Loucy (cell line): ENCODE measurements at regions not wholly inside any gene's neighbourhood (a gene's known extent, or its start where the extent isn't known, plus 50 kb on each side); places are given as distances from the start of the nearest gene placed in this dataset.

ENCODE experiments used
- H2AFZ ChIP-seq: fragments of 200-600 bp; sonication (generic); 2 replicates; pipeline ENCODE4 v1.6.0; 2016; ENCODE audit warnings: antibody characterized with exemption, mild to moderate bottlenecking, low read length, moderate library complexity
- H3F3A ChIP-seq: fragments of 200-600 bp; 2 replicates; pipeline ENCODE4 v1.6.0; 2016; ENCODE audit warnings: antibody characterized with exemption, low read depth, mild to moderate bottlenecking
- H3K27me3 ChIP-seq: fragments of 200-600 bp; sonication (generic); 2 replicates; pipeline ENCODE4 v1.6.1; 2014; ENCODE audit warnings: low read length, mild to moderate bottlenecking; ENCODE audit not compliant: insufficient read depth, poor library complexity, severe bottlenecking
- H3K36me3 ChIP-seq: fragments of 200-600 bp; sonication (generic); 2 replicates; pipeline ENCODE4 v1.6.1; 2016; ENCODE audit warnings: low read length; ENCODE audit not compliant: insufficient read depth
- H3K4me1 ChIP-seq: fragments of 200-600 bp; sonication (generic); 2 replicates; pipeline ENCODE4 v1.5.1; 2014; ENCODE audit warnings: low read length, mild to moderate bottlenecking; ENCODE audit not compliant: insufficient read depth, poor library complexity, severe bottlenecking
- H3K4me2 ChIP-seq: fragments of 200-600 bp; sonication (generic); 2 replicates; pipeline ENCODE4 v1.6.0; 2014; ENCODE audit warnings: antibody characterized with exemption, low read length, low read depth, mild to moderate bottlenecking; ENCODE audit not compliant: poor library complexity, severe bottlenecking
- H3K4me3 ChIP-seq: fragments of 200-600 bp; sonication (generic); 2 replicates; pipeline ENCODE4 v1.5.1; 2014; ENCODE audit warnings: low read length, mild to moderate bottlenecking, mixed read lengths; ENCODE audit not compliant: poor library complexity, severe bottlenecking
- H3K79me2 ChIP-seq: fragments of 200-600 bp; sonication (generic); 2 replicates; pipeline ENCODE4 v1.6.1; 2014; ENCODE audit warnings: low read length; ENCODE audit not compliant: insufficient read depth
- H3K9ac ChIP-seq: fragments of 200-600 bp; sonication (generic); 2 replicates; pipeline ENCODE4 v1.6.0; 2014; ENCODE audit warnings: mild to moderate bottlenecking, low read depth, low read length, moderate library complexity; ENCODE audit not compliant: poor library complexity, severe bottlenecking
- H3K9me2 ChIP-seq: fragments of 200-600 bp; sonication (generic); replicated peaks from 2 replicates; pipeline ENCODE4 v1.6.1; 2016; ENCODE audit warnings: low read depth, low read length, mixed read lengths
- H3K9me3 ChIP-seq: fragments of 200-600 bp; sonication (generic); 2 replicates; pipeline ENCODE4 v1.6.1; 2014; ENCODE audit warnings: mild to moderate bottlenecking, antibody characterized with exemption, low read length, low read depth; ENCODE audit not compliant: insufficient read depth
- H4K20me1 ChIP-seq: fragments of 200-600 bp; sonication (generic); 2 replicates; pipeline ENCODE4 v1.6.0; 2014; ENCODE audit warnings: antibody characterized with exemption, low read length, mild to moderate bottlenecking; ENCODE audit not compliant: insufficient read depth, poor library complexity, severe bottlenecking
- EZH2phosphoT487 ChIP-seq: fragments of 200-600 bp; IDR thresholded peaks from 2 replicates; pipeline ENCODE4 v1.6.1; 2018; ENCODE audit warnings: antibody characterized with exemption, mild to moderate bottlenecking, moderate library complexity, borderline replicate concordance
- TF ChIP-seq, protein P1 (sequence below): fragments of 200-600 bp; sonication (generic); conservative IDR thresholded peaks from 2 replicates; pipeline ENCODE4 v1.5.1; 2014; ENCODE audit warnings: mild to moderate bottlenecking, antibody characterized with exemption, low read length

DNA sequence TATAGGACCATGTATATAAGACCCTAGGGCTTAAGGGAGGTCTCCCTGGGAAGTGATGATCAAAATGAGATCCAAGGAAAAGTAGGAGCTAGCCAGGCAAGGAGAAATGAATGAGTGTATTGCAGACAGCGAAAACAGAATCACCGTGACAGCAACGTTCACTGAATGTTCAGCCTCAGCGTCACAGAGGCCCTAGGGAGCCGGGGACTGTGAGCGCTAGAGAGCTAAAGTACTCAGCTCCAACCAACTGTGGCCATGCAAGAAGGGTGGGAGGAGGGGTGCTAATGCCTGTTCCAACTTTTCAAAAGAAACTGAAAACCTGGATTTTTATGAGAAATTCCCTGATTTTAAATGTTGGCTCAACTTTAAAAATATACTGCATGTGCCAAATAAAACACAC is 105.5 kb upstream of the CCND2 start:
- Histone ChIP-seq H3K27me3 (no peaks in the 10 kb centered on the region), H3K9me3 (no peaks in the 10 kb centered on the region), H3K79me2 (no peaks in the 10 kb centered on the region), H2AFZ (no peak overlapping the region), H3K4me1 (no peaks in the 10 kb centered on the region), H3K9ac (no peak overlapping the region), H3F3A (no peaks in the 10 kb centered on the region), H3K4me3 (no peak overlapping the region), H3K36me3 (no peaks in the 10 kb centered on the region), H3K9me2 (no peaks in the 10 kb centered on the region), H4K20me1 (no peaks in the 10 kb centered on the region), H3K4me2 (no peak overlapping the region)
- TF ChIP-seq, protein P1, sequence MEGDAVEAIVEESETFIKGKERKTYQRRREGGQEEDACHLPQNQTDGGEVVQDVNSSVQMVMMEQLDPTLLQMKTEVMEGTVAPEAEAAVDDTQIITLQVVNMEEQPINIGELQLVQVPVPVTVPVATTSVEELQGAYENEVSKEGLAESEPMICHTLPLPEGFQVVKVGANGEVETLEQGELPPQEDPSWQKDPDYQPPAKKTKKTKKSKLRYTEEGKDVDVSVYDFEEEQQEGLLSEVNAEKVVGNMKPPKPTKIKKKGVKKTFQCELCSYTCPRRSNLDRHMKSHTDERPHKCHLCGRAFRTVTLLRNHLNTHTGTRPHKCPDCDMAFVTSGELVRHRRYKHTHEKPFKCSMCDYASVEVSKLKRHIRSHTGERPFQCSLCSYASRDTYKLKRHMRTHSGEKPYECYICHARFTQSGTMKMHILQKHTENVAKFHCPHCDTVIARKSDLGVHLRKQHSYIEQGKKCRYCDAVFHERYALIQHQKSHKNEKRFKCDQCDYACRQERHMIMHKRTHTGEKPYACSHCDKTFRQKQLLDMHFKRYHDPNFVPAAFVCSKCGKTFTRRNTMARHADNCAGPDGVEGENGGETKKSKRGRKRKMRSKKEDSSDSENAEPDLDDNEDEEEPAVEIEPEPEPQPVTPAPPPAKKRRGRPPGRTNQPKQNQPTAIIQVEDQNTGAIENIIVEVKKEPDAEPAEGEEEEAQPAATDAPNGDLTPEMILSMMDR = no peak
- no peak for TF ChIP-seq EZH2phosphoT487

DNA sequence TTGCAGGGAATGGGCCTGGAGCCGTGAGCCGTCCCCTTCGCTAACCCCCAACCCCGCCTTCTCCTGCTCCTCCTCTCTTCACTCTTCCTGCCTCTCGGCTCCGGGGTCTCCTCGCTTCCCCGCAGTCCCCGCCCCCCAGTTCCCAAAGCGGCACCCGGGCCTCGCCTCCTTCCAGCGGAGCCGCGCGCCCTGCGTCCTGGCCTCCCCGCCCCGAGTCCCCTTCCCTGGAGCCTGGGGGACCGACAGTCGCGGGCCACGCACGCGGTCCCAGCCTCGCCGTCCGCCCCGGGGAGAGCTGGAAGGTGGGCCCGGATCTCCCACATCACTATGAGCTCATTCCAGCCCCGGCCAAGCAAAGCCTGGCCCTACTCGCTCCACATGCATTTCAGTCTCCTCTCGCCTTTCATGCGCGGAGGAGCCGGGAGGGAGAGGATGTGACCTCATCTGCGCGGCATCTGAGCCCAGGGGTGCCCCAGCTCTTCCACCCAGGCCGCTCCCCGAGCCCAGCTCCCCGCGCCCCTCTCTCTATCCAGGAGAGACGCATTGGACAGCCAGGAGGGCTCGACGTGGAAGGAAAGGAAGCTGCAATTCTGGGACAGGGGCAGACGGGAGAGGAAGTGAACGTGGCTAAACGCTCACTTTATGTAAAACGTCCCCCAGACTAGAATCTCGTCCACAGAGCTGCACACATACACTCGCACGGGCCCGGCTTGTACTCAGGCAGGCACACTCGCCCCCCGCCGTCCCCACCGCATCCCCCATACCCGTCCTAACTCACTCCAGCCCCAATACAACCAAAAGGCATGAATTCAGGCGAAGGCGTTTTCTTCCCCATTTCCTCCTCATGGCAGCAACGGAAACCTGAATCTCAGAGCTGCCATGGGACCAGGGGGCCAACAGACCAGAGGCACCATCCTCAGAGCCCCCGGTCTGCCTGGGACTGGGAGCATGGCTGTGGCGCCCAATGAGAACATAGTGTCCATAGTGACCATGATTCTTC is 108.7 kb upstream of the CCND2 start:
- no peaks in the 10 kb centered on the region for H3K27me3 ChIP-seq
- H2AFZ ChIP-seq = peak overlapping the region; percentile 69; the same call in 1 of the 2 replicates
- H3K9me2 ChIP-seq = no peaks in the 10 kb centered on the region
- H3K4me3 ChIP-seq = peak overlapping the region; percentile 35
- H4K20me1 ChIP-seq = no peaks in the 10 kb centered on the region
- H3K36me3 ChIP-seq = no peaks in the 10 kb centered on the region
- no peak overlapping the region for H3K9ac ChIP-seq
- H3K4me1 ChIP-seq = no peaks in the 10 kb centered on the region
- TF ChIP-seq, protein P1 = no peak
- TF ChIP-seq EZH2phosphoT487 = no peak
- no peak overlapping the region for H3K4me2 ChIP-seq
- no peaks in the 10 kb centered on the region for H3K9me3 ChIP-seq
- H3F3A ChIP-seq = no peaks in the 10 kb centered on the region
- H3K79me2 ChIP-seq = no peaks in the 10 kb centered on the region

DNA sequence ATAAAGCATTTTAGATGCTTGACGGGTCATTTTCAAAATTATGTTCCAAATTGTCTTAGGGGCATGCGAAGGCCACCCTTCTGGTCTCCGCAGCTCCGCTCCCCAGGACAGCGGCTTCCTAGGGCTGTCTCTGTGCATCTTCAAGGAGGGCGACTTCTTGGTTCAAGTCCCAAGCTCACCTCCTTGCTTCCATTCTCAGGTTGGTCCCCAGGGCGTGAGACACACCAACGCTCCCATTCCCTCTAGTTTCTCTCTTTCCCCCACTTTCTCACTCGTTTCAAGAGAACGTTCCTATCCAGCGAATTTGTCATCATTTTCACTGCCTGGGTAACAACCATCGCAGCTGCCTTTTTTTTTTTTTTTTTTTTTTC is 109.4 kb upstream of the CCND2 start:
- Histone ChIP-seq H3K79me2 (no peaks in the 10 kb centered on the region), H3K4me3 (no peak overlapping the region), H3K9ac (no peak overlapping the region), H3K9me2 (no peaks in the 10 kb centered on the region), H4K20me1 (no peaks in the 10 kb centered on the region), H3K27me3 (no peaks in the 10 kb centered on the region), H3F3A (no peaks in the 10 kb centered on the region), H3K4me2 (no peak overlapping the region), H3K9me3 (no peaks in the 10 kb centered on the region), H2AFZ (no peak overlapping the region), H3K36me3 (no peaks in the 10 kb centered on the region), H3K4me1 (no peaks in the 10 kb centered on the region)
- no peak for TF ChIP-seq EZH2phosphoT487
- TF ChIP-seq, protein P1 = no peak
